ENCODE measurements at regions not wholly inside any gene's neighbourhood (a gene's known extent, or its start where the extent isn't known, plus 50 kb on each side); places are given as distances from the start of the nearest gene placed in this dataset.

GRCh38 chr7:23955600-23956149, 245.7 kb downstream of the STK31 start:
- no peak for TF ChIP-seq CTCF (conservative IDR thresholded peaks at IDR 0.05)
- H3K27ac ChIP-seq: peak overlapping the region; percentile 62

GRCh38 chr7:23956772-23957576, 247.0 kb downstream of the STK31 start:
- peak overlapping the region; percentile 62 for H3K27ac ChIP-seq
- no peak for TF ChIP-seq CTCF (conservative IDR thresholded peaks at IDR 0.05)

- no peak for TF ChIP-seq CTCF (conservative IDR thresholded peaks at IDR 0.05)
- no peak overlapping the region for H3K27ac ChIP-seq
These were observed 249.8 kb downstream of the STK31 start for GRCh38 chr7:23959821-23960220.

- no peak for TF ChIP-seq CTCF (conservative IDR thresholded peaks at IDR 0.05)
These were observed 250.3 kb downstream of the STK31 start for GRCh38 chr7:23960361-23960760.

GRCh38 chr7:23963461-23964165, 253.6 kb downstream of the STK31 start:
- no peak overlapping the region for H3K27ac ChIP-seq
- no peak for TF ChIP-seq CTCF (conservative IDR thresholded peaks at IDR 0.05)

More at GRCh38 chr7:23960361-23960760, 250.3 kb downstream of the STK31 start:
- no peak overlapping the region for H3K27ac ChIP-seq

- H3K27ac ChIP-seq: no peak overlapping the region
- no peak for TF ChIP-seq CTCF (conservative IDR thresholded peaks at IDR 0.05)
These were observed 254.7 kb downstream of the STK31 start for GRCh38 chr7:23964715-23965114.

GRCh38 chr7:23965296-23965695, 255.3 kb downstream of the STK31 start:
- no peak overlapping the region for H3K27ac ChIP-seq
- TF ChIP-seq CTCF (conservative IDR thresholded peaks at IDR 0.05): no peak
